Smooth muscle cell (in vitro differentiated cells): ENCODE measurements at regions not wholly inside any gene's neighbourhood (a gene's known extent, or its start where the extent isn't known, plus 50 kb on each side); places are given as distances from the start of the nearest gene placed in this dataset.

Experiments used
- DNase-seq: peaks from one replicate; lab custom pipeline; 2025; ENCODE audit not compliant: unreplicated experiment; lab: John Stamatoyannopoulos, UW
- H2AFZ ChIP-seq: fragments of 200-600 bp; sonication (generic); 2 replicates; pipeline ENCODE4 v1.6.0; 2016; ENCODE audit warnings: antibody characterized with exemption, low read depth, mild to moderate bottlenecking
- H3F3A ChIP-seq: fragments of 200-600 bp; sonication (generic); 2 replicates; pipeline ENCODE4 v1.6.0; 2017; ENCODE audit warnings: antibody characterized with exemption, low read depth
- H3K27ac ChIP-seq: fragments of 200-600 bp; sonication (generic); 2 replicates; pipeline ENCODE4 v1.5.1; 2016; ENCODE audit warnings: low read depth, mild to moderate bottlenecking
- H3K27me3 ChIP-seq: fragments of 200-600 bp; sonication (generic); 2 replicates; pipeline ENCODE4 v1.6.1; 2016; ENCODE audit warnings: low read depth, mild to moderate bottlenecking
- H3K36me3 ChIP-seq: fragments of 200-600 bp; sonication (generic); 2 replicates; pipeline ENCODE4 v1.5.1; 2016; ENCODE audit warnings: low read depth
- H3K4me1 ChIP-seq: fragments of 200-600 bp; sonication (generic); 2 replicates; pipeline ENCODE4 v1.5.1; 2016; ENCODE audit warnings: low read depth
- H3K4me2 ChIP-seq: fragments of 200-600 bp; sonication (generic); 2 replicates; pipeline ENCODE4 v1.6.0; 2016; ENCODE audit warnings: mild to moderate bottlenecking
- H3K4me3 ChIP-seq: fragments of 200-600 bp; sonication (generic); 2 replicates; pipeline ENCODE4 v1.5.1; 2016; ENCODE audit warnings: mild to moderate bottlenecking
- H3K79me2 ChIP-seq: fragments of 200-600 bp; sonication (generic); 2 replicates; pipeline ENCODE4 v1.6.0; 2016; ENCODE audit warnings: low read depth, mild to moderate bottlenecking
- H3K9ac ChIP-seq: fragments of 200-600 bp; sonication (generic); 2 replicates; pipeline ENCODE4 v1.6.0; 2016; ENCODE audit warnings: low read depth
- H3K9me3 ChIP-seq: fragments of 200-600 bp; sonication (generic); replicated peaks from 2 replicates; pipeline ENCODE4 v1.5.1; 2016; ENCODE audit warnings: low read depth
- H4K20me1 ChIP-seq: fragments of 200-600 bp; sonication (generic); 2 replicates; pipeline ENCODE4 v1.6.0; 2016; ENCODE audit warnings: low read depth
- WGBS: methylation state at CpG from one replicate; pipeline ENCODE4 v1.1.7; 2016; ENCODE audit warnings: low lambda C conversion rate; 5-methylcytosine and 5-hydroxymethylcytosine counted together
- TF ChIP-seq, protein P1 (sequence below): fragments of 200-600 bp; sonication (generic); IDR thresholded peaks from 2 replicates; pipeline ENCODE4 v1.5.1; 2017; ENCODE audit warnings: borderline replicate concordance, mild to moderate bottlenecking, antibody characterized with exemption; ENCODE audit not compliant: insufficient read depth, poor library complexity, severe bottlenecking

GRCh38 chr5:167145841-167146240, 1145.6 kb upstream of the WWC1 start:
- Histone ChIP-seq H3K79me2 (no peaks in the 10 kb centered on the region), H3K4me1 (no peaks in the 10 kb centered on the region), H3K9me3 (no peaks in the 10 kb centered on the region), H3K4me3 (no peak overlapping the region), H3K9ac (no peak overlapping the region), H3K36me3 (no peaks in the 10 kb centered on the region), H4K20me1 (no peaks in the 10 kb centered on the region), H3K4me2 (no peak overlapping the region), H3F3A (no peaks in the 10 kb centered on the region), H3K27ac (no peak overlapping the region), H2AFZ (no peak overlapping the region), H3K27me3 (no peaks in the 10 kb centered on the region)
- DNase-seq: no peak
- WGBS: 93% methylated on average over 7 of the region's 7 CpGs
- TF ChIP-seq, protein P1, sequence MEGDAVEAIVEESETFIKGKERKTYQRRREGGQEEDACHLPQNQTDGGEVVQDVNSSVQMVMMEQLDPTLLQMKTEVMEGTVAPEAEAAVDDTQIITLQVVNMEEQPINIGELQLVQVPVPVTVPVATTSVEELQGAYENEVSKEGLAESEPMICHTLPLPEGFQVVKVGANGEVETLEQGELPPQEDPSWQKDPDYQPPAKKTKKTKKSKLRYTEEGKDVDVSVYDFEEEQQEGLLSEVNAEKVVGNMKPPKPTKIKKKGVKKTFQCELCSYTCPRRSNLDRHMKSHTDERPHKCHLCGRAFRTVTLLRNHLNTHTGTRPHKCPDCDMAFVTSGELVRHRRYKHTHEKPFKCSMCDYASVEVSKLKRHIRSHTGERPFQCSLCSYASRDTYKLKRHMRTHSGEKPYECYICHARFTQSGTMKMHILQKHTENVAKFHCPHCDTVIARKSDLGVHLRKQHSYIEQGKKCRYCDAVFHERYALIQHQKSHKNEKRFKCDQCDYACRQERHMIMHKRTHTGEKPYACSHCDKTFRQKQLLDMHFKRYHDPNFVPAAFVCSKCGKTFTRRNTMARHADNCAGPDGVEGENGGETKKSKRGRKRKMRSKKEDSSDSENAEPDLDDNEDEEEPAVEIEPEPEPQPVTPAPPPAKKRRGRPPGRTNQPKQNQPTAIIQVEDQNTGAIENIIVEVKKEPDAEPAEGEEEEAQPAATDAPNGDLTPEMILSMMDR: no peak

DNA sequence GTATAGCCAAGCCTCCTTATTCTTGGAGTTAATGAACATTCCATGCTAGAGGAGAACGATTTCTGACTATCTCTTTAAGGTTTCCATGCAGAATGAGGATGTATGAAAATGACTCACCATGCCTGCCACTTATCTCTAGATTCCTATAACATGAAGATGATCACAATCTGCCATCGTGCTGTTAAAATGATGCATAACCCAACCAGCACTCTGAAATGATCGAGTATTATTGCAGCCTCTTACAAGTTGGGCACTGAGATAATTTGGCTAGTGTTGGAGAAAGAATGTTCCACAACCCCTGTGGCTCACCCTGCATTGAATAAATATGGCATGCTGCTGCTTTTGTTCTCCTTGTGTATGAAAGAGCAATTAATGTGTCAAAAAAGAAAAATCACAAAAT, 1143.6 kb upstream of the WWC1 start:
- H3K36me3 ChIP-seq: no peaks in the 10 kb centered on the region
- H4K20me1 ChIP-seq: no peaks in the 10 kb centered on the region
- H3K27ac ChIP-seq: no peak overlapping the region
- TF ChIP-seq, protein P1: no peak
- H3K9ac ChIP-seq: no peak overlapping the region
- no peaks in the 10 kb centered on the region for H3K4me1 ChIP-seq
- no peak overlapping the region for H3K4me2 ChIP-seq
- no peak overlapping the region for H2AFZ ChIP-seq
- no peaks in the 10 kb centered on the region for H3K9me3 ChIP-seq
- H3K79me2 ChIP-seq: no peaks in the 10 kb centered on the region
- WGBS: 65% methylated on average over 3 of the region's 3 CpGs
- H3F3A ChIP-seq: no peaks in the 10 kb centered on the region
- DNase-seq: no peak
- no peak overlapping the region for H3K4me3 ChIP-seq
- H3K27me3 ChIP-seq: no peaks in the 10 kb centered on the region

- no peaks in the 10 kb centered on the region for H3K9me3 ChIP-seq
- no peak for DNase-seq
- H3K79me2 ChIP-seq: no peaks in the 10 kb centered on the region
- no peak overlapping the region for H3K27ac ChIP-seq
- H3K4me3 ChIP-seq: no peak overlapping the region
- no peak overlapping the region for H3K4me2 ChIP-seq
- H3K4me1 ChIP-seq: no peaks in the 10 kb centered on the region
- H3K36me3 ChIP-seq: no peaks in the 10 kb centered on the region
- no peak overlapping the region for H3K9ac ChIP-seq
- H2AFZ ChIP-seq: no peak overlapping the region
- TF ChIP-seq, protein P1: no peak
- H3F3A ChIP-seq: no peaks in the 10 kb centered on the region
- H4K20me1 ChIP-seq: no peaks in the 10 kb centered on the region
- H3K27me3 ChIP-seq: no peaks in the 10 kb centered on the region
These were observed 1140.8 kb upstream of the WWC1 start for GRCh38 chr5:167150661-167151060.

DNA sequence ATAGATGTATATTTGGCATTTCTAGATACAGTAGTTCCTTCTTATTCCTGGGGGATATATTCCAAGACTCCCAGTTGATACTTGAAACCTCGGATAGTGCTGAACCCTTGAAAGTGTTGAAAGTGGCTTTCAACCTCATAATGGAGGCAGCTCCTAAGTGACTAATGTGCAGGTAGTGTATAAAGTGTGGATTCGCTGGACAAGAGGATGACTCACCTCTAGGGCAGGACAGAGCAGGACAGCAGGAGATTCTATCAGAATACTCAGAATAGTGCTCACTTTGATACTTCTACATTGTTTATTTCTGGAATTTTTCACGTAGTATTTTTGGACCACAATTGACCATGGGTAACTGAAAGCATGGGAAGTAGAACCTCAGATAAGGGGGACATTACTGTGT, 1138.9 kb upstream of the WWC1 start:
- Histone ChIP-seq H3K27me3 (no peaks in the 10 kb centered on the region), H3K27ac (no peak overlapping the region), H3K4me1 (no peaks in the 10 kb centered on the region), H3K4me3 (no peak overlapping the region), H3K4me2 (no peak overlapping the region), H2AFZ (no peak overlapping the region), H3F3A (no peaks in the 10 kb centered on the region), H3K9me3 (no peaks in the 10 kb centered on the region), H3K9ac (no peak overlapping the region), H3K36me3 (no peaks in the 10 kb centered on the region), H4K20me1 (no peaks in the 10 kb centered on the region), H3K79me2 (no peaks in the 10 kb centered on the region)
- DNase-seq: no peak
- WGBS: 80% methylated on average over 3 of the region's 3 CpGs
- TF ChIP-seq, protein P1: no peak
